ENCODE measurements at regions not wholly inside any gene's neighbourhood (a gene's known extent, or its start where the extent isn't known, plus 50 kb on each side); places are given as distances from the start of the nearest gene placed in this dataset.

- TF ChIP-seq, protein P1, sequence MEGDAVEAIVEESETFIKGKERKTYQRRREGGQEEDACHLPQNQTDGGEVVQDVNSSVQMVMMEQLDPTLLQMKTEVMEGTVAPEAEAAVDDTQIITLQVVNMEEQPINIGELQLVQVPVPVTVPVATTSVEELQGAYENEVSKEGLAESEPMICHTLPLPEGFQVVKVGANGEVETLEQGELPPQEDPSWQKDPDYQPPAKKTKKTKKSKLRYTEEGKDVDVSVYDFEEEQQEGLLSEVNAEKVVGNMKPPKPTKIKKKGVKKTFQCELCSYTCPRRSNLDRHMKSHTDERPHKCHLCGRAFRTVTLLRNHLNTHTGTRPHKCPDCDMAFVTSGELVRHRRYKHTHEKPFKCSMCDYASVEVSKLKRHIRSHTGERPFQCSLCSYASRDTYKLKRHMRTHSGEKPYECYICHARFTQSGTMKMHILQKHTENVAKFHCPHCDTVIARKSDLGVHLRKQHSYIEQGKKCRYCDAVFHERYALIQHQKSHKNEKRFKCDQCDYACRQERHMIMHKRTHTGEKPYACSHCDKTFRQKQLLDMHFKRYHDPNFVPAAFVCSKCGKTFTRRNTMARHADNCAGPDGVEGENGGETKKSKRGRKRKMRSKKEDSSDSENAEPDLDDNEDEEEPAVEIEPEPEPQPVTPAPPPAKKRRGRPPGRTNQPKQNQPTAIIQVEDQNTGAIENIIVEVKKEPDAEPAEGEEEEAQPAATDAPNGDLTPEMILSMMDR (IDR thresholded peaks at IDR 0.05) = no peak
- TF ChIP-seq POLR2A (IDR thresholded peaks at IDR 0.05) (no peak), EP300 (IDR thresholded peaks at IDR 0.05) (no peak)
Observed at GRCh38 chr2:221120643-221121042, 451.5 kb downstream of the EPHA4 start.
